K562 (cell line): ENCODE measurements at regions not wholly inside any gene's neighbourhood (a gene's known extent, or its start where the extent isn't known, plus 50 kb on each side); places are given as distances from the start of the nearest gene placed in this dataset.

Experiments used
- ATAC-seq: fragments of 200-7000 bp; cut with Tn5 transposase; 3 replicates; pipeline ENCODE4 v1.9.1; 2020; ENCODE audit warnings: moderate library complexity
- BruUV-seq: library from RNA; stranded (reverse); fragments of 400-500 nt; replicated peaks from 2 replicates; lab custom pipeline; 2021; lab: Mats Ljungman, UMichigan
- CTCF ChIA-PET: fragments of 300-600 bp; formaldehyde crosslinking; extraction: SDS; loops from one replicate; lab custom pipeline; 2021; ENCODE audit warnings: low intra/inter-chr PET ratio; lab: Yijun Ruan, JAX
- POLR2A ChIA-PET: fragments of 300-600, 350-650 bp; sonication (Branson Sonifier 250); formaldehyde crosslinking; extraction: SDS; loops from one replicate; lab custom pipeline; 2021; ENCODE audit warnings: antibody characterized with exemption, inconsistent platforms; lab: Yijun Ruan, JAX
- DNase-seq, 4 experiments: peaks; one replicate each; pipeline versions ENCODE4 v3.0.0 to v3.0.0-alpha.2; 2011 to 2018; ENCODE audit warnings: low spot score in 3 of 4, mixed read lengths in 3 of 4; ENCODE audit errors: extremely low read depth in 1 of 4
- FAIRE-seq: peaks from 2 replicates; lab custom pipeline; 2011; peaks lifted over from hg19 to GRCh38; lab: Jason Lieb, UNC
- H2AFZ ChIP-seq: 2 replicates; pipeline ENCODE4 v1.6.0; 2011; ENCODE audit warnings: low read depth, low read length, control low read depth, inconsistent platforms
- H3K27ac ChIP-seq: fragments of 200-600 bp; 3 replicates; pipeline ENCODE4 v1.8.0; 2011; ENCODE audit warnings: low read depth, mild to moderate bottlenecking, control low read depth, inconsistent platforms, low read length, moderate library complexity, mixed read lengths; ENCODE audit errors: extremely low read depth
- H3K27me3 ChIP-seq, 2 experiments: fragments of 300-600 bp in 1 of 2; 2 replicates in 1 of 2; 3 replicates in 1 of 2; pipeline versions ENCODE4 v1.6.0 to v1.8.0; 2011; ENCODE audit warnings: inconsistent platforms in 2 of 2, low read length in 2 of 2, mild to moderate bottlenecking in 1 of 2, mixed read lengths in 1 of 2, moderate library complexity in 1 of 2; ENCODE audit not compliant: control insufficient read depth in 2 of 2, insufficient read depth in 2 of 2
- H3K36me3 ChIP-seq: fragments of 300-600 bp; 3 replicates; pipeline ENCODE4 v1.8.0; 2011; ENCODE audit warnings: mild to moderate bottlenecking, low read length, inconsistent platforms; ENCODE audit not compliant: control insufficient read depth, insufficient read depth
- H3K4me1 ChIP-seq, 2 experiments: fragments of 200-600 bp in 1 of 2; replicated peaks in 1 of 2; 2 replicates in 1 of 2; 3 replicates in 1 of 2; pipeline versions ENCODE4 v1.5.1 to v1.8.0; 2011; ENCODE audit warnings: inconsistent platforms in 2 of 2, low read length in 2 of 2, mild to moderate bottlenecking in 1 of 2, mixed read lengths in 1 of 2, moderate library complexity in 1 of 2; ENCODE audit not compliant: control insufficient read depth in 2 of 2, insufficient read depth in 2 of 2
- H3K4me2 ChIP-seq: 2 replicates; pipeline ENCODE4 v1.6.1; 2011; ENCODE audit warnings: low read length, control low read depth, inconsistent platforms, mixed read lengths; ENCODE audit not compliant: insufficient read depth
- H3K4me3 ChIP-seq: fragments of 200-600 bp; sonication (generic), shearing (Covaris generic); 2 replicates; pipeline ENCODE4 v1.5.1; 2016; ENCODE audit warnings: control low read depth, inconsistent platforms
- H3K79me2 ChIP-seq: fragments of 200-600 bp; 3 replicates; pipeline ENCODE4 v1.8.0; 2011; ENCODE audit warnings: low read length, inconsistent platforms; ENCODE audit not compliant: control insufficient read depth, insufficient read depth
- H3K9ac ChIP-seq, 2 experiments: 2 replicates each; pipeline versions ENCODE4 v1.6.0 to v1.6.1; 2011; ENCODE audit warnings: low read depth in 2 of 2, low read length in 2 of 2, control low read depth in 1 of 2, inconsistent platforms in 1 of 2, mild to moderate bottlenecking in 1 of 2, mixed read lengths in 1 of 2; ENCODE audit not compliant: insufficient read depth in 1 of 2
- H3K9me1 ChIP-seq: one replicate; pipeline ENCODE4 v1.6.0; 2011; ENCODE audit warnings: inconsistent platforms, mild to moderate bottlenecking, low read length, moderate library complexity; ENCODE audit not compliant: control insufficient read depth, insufficient read depth
- H3K9me3 ChIP-seq: replicated peaks from 2 replicates; pipeline ENCODE4 v1.5.1; 2011; ENCODE audit warnings: low read depth, low read length, inconsistent platforms; ENCODE audit not compliant: control insufficient read depth, insufficient read depth
- H4K20me1 ChIP-seq: replicated peaks from 2 replicates; pipeline ENCODE4 v1.6.1; 2011; ENCODE audit warnings: low read length, inconsistent platforms, mixed read lengths; ENCODE audit not compliant: control insufficient read depth, insufficient read depth
- BRCA1 ChIP-seq, 2 experiments: fragments of 450-650 bp in 1 of 2; sonication (generic) in 1 of 2; formaldehyde crosslinking in 1 of 2; IDR thresholded peaks; 2 replicates each; pipeline versions ENCODE4 v1.5.0 to v1.6.1; 2017 to 2020; ENCODE audit warnings: mild to moderate bottlenecking in 1 of 2, missing genetic modification reagents in 1 of 2
- CBFB ChIP-seq: sonication (generic); formaldehyde crosslinking; IDR thresholded peaks from 2 replicates; pipeline ENCODE4 v1.4.0; 2020; ENCODE audit warnings: mild to moderate bottlenecking, missing genetic modification reagents
- GATAD2B ChIP-seq: fragments of 450-650 bp; IDR thresholded peaks from 2 replicates; pipeline ENCODE4 v1.6.1; 2017; ENCODE audit warnings: mild to moderate bottlenecking, borderline replicate concordance
- MNT ChIP-seq, 2 experiments: fragments of 450-650 bp; conservative IDR thresholded peaks; 2 replicates each; pipeline ENCODE4 v1.6.1; 2017; ENCODE audit warnings: mild to moderate bottlenecking in 2 of 2, moderate library complexity in 2 of 2
- NCOA4 ChIP-seq: fragments of 450-650 bp; IDR thresholded peaks from 2 replicates; pipeline ENCODE4 v1.6.1; 2018; ENCODE audit warnings: mild to moderate bottlenecking; ENCODE audit not compliant: partially characterized antibody
- ZBTB11 ChIP-seq, 3 experiments: fragments of 200-800 bp in 1 of 3; fragments of 250-450 bp in 1 of 3; fragments of 450-650 bp in 1 of 3; sonication (Bioruptor Pico) in 1 of 3; sonication (Bioruptor generic) in 1 of 3; formaldehyde crosslinking in 1 of 3; IDR thresholded peaks; 2 replicates each; pipeline versions ENCODE4 v1.6.1 to v1.8.0; 2016 to 2022; ENCODE audit warnings: mild to moderate bottlenecking in 2 of 3, missing genetic modification characterization in 2 of 3, missing compliant biosample characterization in 1 of 3, moderate library complexity in 1 of 3
- ZNF707 ChIP-seq: fragments of 250-450 bp; sonication (Bioruptor Pico); conservative IDR thresholded peaks from 2 replicates; pipeline ENCODE4 v1.8.0; 2022; ENCODE audit warnings: inconsistent platforms, mild to moderate bottlenecking, moderate library complexity
- WGBS: fragments of 100-300 bp; shearing (Covaris generic); methylation state at CpG from one replicate; pipeline ENCODE4 v1.1.6; 2016; ENCODE audit warnings: low coverage, mixed read lengths; ENCODE audit not compliant: insufficient coverage; ENCODE audit errors: missing lambda C conversion rate; 5-methylcytosine and 5-hydroxymethylcytosine counted together
- in situ Hi-C: fragments of 300-500 bp; cut with MboI; formaldehyde crosslinking; loops from 4 replicates; pipeline ENCODE4 v1.15.0; 2018; ENCODE audit warnings: inconsistent platforms, mixed read lengths
- intact Hi-C: fragments of 100-400 bp; cut with micrococcal nuclease; formaldehyde crosslinking; loops from 2 replicates; pipeline ENCODE4 v1.14.2; 2022
- TF ChIP-seq, protein P1 (sequence below): IDR thresholded peaks from 3 replicates; pipeline ENCODE4 v1.6.1; 2011; ENCODE audit warnings: borderline replicate concordance, mild to moderate bottlenecking, moderate library complexity; ENCODE audit not compliant: insufficient read length; ENCODE audit errors: extremely low read depth
- TF ChIP-seq, protein P2 (sequence below): fragments of 250-450 bp; sonication (Bioruptor Pico); IDR thresholded peaks from 2 replicates; pipeline ENCODE4 v1.8.0; 2021; ENCODE audit warnings: mild to moderate bottlenecking, moderate library complexity
- TF ChIP-seq, protein P3 (sequence below): fragments of 450-650 bp; conservative IDR thresholded peaks from 2 replicates; pipeline ENCODE4 v1.6.1; 2016; ENCODE audit warnings: missing genetic modification characterization, low read depth, mild to moderate bottlenecking, control low read depth, missing compliant biosample characterization

- TF ChIP-seq BRCA1 (IDR thresholded peaks at IDR 0.05) (no peak), BRCA1 (CRISPR knock-in tag; IDR thresholded peaks at IDR 0.05) (no peak), ZNF707 (CRISPR knock-in tag) (no peak), NCOA4 (no peak), ZBTB11 (CRISPR knock-in tag; IDR thresholded peaks at IDR 0.05) (no peak), MNT (conservative IDR thresholded peaks at IDR 0.05) (no peak), GATAD2B (no peak), CBFB (CRISPR knock-in tag) (no peak)
- TF ChIP-seq, protein P1, sequence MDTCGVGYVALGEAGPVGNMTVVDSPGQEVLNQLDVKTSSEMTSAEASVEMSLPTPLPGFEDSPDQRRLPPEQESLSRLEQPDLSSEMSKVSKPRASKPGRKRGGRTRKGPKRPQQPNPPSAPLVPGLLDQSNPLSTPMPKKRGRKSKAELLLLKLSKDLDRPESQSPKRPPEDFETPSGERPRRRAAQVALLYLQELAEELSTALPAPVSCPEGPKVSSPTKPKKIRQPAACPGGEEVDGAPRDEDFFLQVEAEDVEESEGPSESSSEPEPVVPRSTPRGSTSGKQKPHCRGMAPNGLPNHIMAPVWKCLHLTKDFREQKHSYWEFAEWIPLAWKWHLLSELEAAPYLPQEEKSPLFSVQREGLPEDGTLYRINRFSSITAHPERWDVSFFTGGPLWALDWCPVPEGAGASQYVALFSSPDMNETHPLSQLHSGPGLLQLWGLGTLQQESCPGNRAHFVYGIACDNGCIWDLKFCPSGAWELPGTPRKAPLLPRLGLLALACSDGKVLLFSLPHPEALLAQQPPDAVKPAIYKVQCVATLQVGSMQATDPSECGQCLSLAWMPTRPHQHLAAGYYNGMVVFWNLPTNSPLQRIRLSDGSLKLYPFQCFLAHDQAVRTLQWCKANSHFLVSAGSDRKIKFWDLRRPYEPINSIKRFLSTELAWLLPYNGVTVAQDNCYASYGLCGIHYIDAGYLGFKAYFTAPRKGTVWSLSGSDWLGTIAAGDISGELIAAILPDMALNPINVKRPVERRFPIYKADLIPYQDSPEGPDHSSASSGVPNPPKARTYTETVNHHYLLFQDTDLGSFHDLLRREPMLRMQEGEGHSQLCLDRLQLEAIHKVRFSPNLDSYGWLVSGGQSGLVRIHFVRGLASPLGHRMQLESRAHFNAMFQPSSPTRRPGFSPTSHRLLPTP = no peak
- TF ChIP-seq, protein P2, sequence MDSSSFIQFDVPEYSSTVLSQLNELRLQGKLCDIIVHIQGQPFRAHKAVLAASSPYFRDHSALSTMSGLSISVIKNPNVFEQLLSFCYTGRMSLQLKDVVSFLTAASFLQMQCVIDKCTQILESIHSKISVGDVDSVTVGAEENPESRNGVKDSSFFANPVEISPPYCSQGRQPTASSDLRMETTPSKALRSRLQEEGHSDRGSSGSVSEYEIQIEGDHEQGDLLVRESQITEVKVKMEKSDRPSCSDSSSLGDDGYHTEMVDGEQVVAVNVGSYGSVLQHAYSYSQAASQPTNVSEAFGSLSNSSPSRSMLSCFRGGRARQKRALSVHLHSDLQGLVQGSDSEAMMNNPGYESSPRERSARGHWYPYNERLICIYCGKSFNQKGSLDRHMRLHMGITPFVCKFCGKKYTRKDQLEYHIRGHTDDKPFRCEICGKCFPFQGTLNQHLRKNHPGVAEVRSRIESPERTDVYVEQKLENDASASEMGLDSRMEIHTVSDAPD (CRISPR knock-in tag) = no peak
- TF ChIP-seq, protein P3, sequence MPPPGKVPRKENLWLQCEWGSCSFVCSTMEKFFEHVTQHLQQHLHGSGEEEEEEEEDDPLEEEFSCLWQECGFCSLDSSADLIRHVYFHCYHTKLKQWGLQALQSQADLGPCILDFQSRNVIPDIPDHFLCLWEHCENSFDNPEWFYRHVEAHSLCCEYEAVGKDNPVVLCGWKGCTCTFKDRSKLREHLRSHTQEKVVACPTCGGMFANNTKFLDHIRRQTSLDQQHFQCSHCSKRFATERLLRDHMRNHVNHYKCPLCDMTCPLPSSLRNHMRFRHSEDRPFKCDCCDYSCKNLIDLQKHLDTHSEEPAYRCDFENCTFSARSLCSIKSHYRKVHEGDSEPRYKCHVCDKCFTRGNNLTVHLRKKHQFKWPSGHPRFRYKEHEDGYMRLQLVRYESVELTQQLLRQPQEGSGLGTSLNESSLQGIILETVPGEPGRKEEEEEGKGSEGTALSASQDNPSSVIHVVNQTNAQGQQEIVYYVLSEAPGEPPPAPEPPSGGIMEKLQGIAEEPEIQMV (tag) = no peak
- Histone ChIP-seq H3K27me3 (no peaks in the 10 kb centered on the region), H3K36me3 (no peaks in the 10 kb centered on the region), H3K9ac (no peak overlapping the region), H3K4me1 (no peaks in the 10 kb centered on the region), H3K9me3 (no peaks in the 10 kb centered on the region), H2AFZ (no peak overlapping the region), H3K9me1 (no peaks in the 10 kb centered on the region), H3K4me3 (no peak overlapping the region), H4K20me1 (no peaks in the 10 kb centered on the region), H3K79me2 (no peaks in the 10 kb centered on the region), H3K4me2 (no peak overlapping the region), H3K27ac (no peak overlapping the region)
- ATAC-seq = no peak
- WGBS = 3% methylated on average over 4 of the region's 4 CpGs
- FAIRE-seq = no peak
- ChIA-PET POLR2A (no interaction called here), CTCF (no interaction called here)
- no peak for DNase-seq
- intact Hi-C loops (no loop called here), in situ Hi-C loops (no loop called here)
- BruUV-seq = no TSS peak
Measured at GRCh38 chr4:90064196-90064595, 63.0 kb upstream of the CCSER1 start.
